BLaER1 (cell line): ENCODE measurements at regions not wholly inside any gene's neighbourhood (a gene's known extent, or its start where the extent isn't known, plus 50 kb on each side); places are given as distances from the start of the nearest gene placed in this dataset.

Source experiments
- H3K27ac ChIP-seq: shearing (Covaris generic); formaldehyde crosslinking; 2 replicates; pipeline ENCODE4 v1.8.1; 2022
- H3K27me3 ChIP-seq: shearing (Covaris generic); formaldehyde crosslinking; 2 replicates; pipeline ENCODE4 v1.8.1; 2022
- H3K36me3 ChIP-seq: shearing (Covaris generic); formaldehyde crosslinking; 2 replicates; pipeline ENCODE4 v1.8.1; 2022
- H3K4me1 ChIP-seq: shearing (Covaris generic); formaldehyde crosslinking; 2 replicates; pipeline ENCODE4 v1.8.1; 2022
- H3K4me2 ChIP-seq: shearing (Covaris generic); formaldehyde crosslinking; 2 replicates; pipeline ENCODE4 v1.8.1; 2022
- H3K4me3 ChIP-seq: shearing (Covaris generic); formaldehyde crosslinking; 2 replicates; pipeline ENCODE4 v1.8.1; 2022
- H3K9ac ChIP-seq: shearing (Covaris generic); formaldehyde crosslinking; 2 replicates; pipeline ENCODE4 v1.8.1; 2022
- H3K9me3 ChIP-seq: shearing (Covaris generic); formaldehyde crosslinking; 2 replicates; pipeline ENCODE4 v1.8.1; 2022
- H4K20me1 ChIP-seq: shearing (Covaris generic); formaldehyde crosslinking; 2 replicates; pipeline ENCODE4 v1.8.1; 2022
- Cebpa-rat ChIP-seq: shearing (Covaris generic); IDR thresholded peaks from 2 replicates; pipeline ENCODE4 v1.8.1; 2022

GRCh38 chr11:33646629-33647028 lies 54.0 kb downstream of the C11orf91 start:
- no peaks in the 10 kb centered on the region for H3K36me3 ChIP-seq
- TF ChIP-seq Cebpa-rat = no peak
- H4K20me1 ChIP-seq = no peaks in the 10 kb centered on the region
- H3K4me1 ChIP-seq = no peaks in the 10 kb centered on the region
- no peak overlapping the region for H3K27ac ChIP-seq
- no peak overlapping the region for H3K9ac ChIP-seq
- H3K27me3 ChIP-seq = no peaks in the 10 kb centered on the region
- H3K4me3 ChIP-seq = no peak overlapping the region
- H3K9me3 ChIP-seq = no peaks in the 10 kb centered on the region
- H3K4me2 ChIP-seq = no peak overlapping the region

GRCh38 chr11:33646168-33646567 lies 54.5 kb downstream of the C11orf91 start:
- H3K4me3 ChIP-seq = no peak overlapping the region

GRCh38 chr11:33645686-33646085 lies 54.9 kb downstream of the C11orf91 start:
- no peak overlapping the region for H3K27ac ChIP-seq

More at GRCh38 chr11:33646168-33646567, 54.5 kb downstream of the C11orf91 start:
- H3K9ac ChIP-seq = no peak overlapping the region
- no peaks in the 10 kb centered on the region for H3K36me3 ChIP-seq
- H3K4me2 ChIP-seq = no peak overlapping the region
- TF ChIP-seq Cebpa-rat = no peak
- no peaks in the 10 kb centered on the region for H4K20me1 ChIP-seq
- no peak overlapping the region for H3K27ac ChIP-seq
- H3K4me1 ChIP-seq = no peaks in the 10 kb centered on the region
- no peaks in the 10 kb centered on the region for H3K27me3 ChIP-seq
- H3K9me3 ChIP-seq = no peaks in the 10 kb centered on the region

GRCh38 chr11:33643167-33643824 lies 57.3 kb downstream of the C11orf91 start:
- no peak overlapping the region for H3K27ac ChIP-seq
- no peaks in the 10 kb centered on the region for H3K9me3 ChIP-seq
- no peaks in the 10 kb centered on the region for H3K27me3 ChIP-seq
- H3K4me1 ChIP-seq = no peaks in the 10 kb centered on the region
- no peak overlapping the region for H3K4me2 ChIP-seq
- no peak overlapping the region for H3K4me3 ChIP-seq
- no peaks in the 10 kb centered on the region for H4K20me1 ChIP-seq
- no peaks in the 10 kb centered on the region for H3K36me3 ChIP-seq
- no peak overlapping the region for H3K9ac ChIP-seq
- TF ChIP-seq Cebpa-rat = no peak

More at GRCh38 chr11:33645686-33646085, 54.9 kb downstream of the C11orf91 start:
- TF ChIP-seq Cebpa-rat = no peak
- H3K9ac ChIP-seq = no peak overlapping the region
- H3K36me3 ChIP-seq = no peaks in the 10 kb centered on the region
- H3K4me1 ChIP-seq = no peaks in the 10 kb centered on the region
- H3K4me2 ChIP-seq = no peak overlapping the region
- H4K20me1 ChIP-seq = no peaks in the 10 kb centered on the region
- no peaks in the 10 kb centered on the region for H3K27me3 ChIP-seq
- no peaks in the 10 kb centered on the region for H3K9me3 ChIP-seq
- no peak overlapping the region for H3K4me3 ChIP-seq

- H3K27ac ChIP-seq = no peak overlapping the region
- no peaks in the 10 kb centered on the region for H3K4me1 ChIP-seq
- H3K27me3 ChIP-seq = no peaks in the 10 kb centered on the region
- H3K36me3 ChIP-seq = no peaks in the 10 kb centered on the region
- H3K9me3 ChIP-seq = no peaks in the 10 kb centered on the region
- H3K9ac ChIP-seq = no peak overlapping the region
- TF ChIP-seq Cebpa-rat = no peak
- H3K4me3 ChIP-seq = no peak overlapping the region
- no peaks in the 10 kb centered on the region for H4K20me1 ChIP-seq
- no peak overlapping the region for H3K4me2 ChIP-seq
Observed at GRCh38 chr11:33642461-33643166, 58.0 kb downstream of the C11orf91 start.

GRCh38 chr11:33640730-33641371 lies 59.8 kb downstream of the C11orf91 start:
- Histone ChIP-seq H4K20me1 (no peaks in the 10 kb centered on the region), H3K36me3 (no peaks in the 10 kb centered on the region), H3K27me3 (no peaks in the 10 kb centered on the region), H3K4me2 (no peak overlapping the region), H3K27ac (no peak overlapping the region), H3K9ac (no peak overlapping the region), H3K4me1 (no peaks in the 10 kb centered on the region), H3K9me3 (no peaks in the 10 kb centered on the region), H3K4me3 (no peak overlapping the region)
- no peak for TF ChIP-seq Cebpa-rat

- no peak overlapping the region for H3K4me2 ChIP-seq
- no peaks in the 10 kb centered on the region for H4K20me1 ChIP-seq
- H3K36me3 ChIP-seq = no peaks in the 10 kb centered on the region
- no peak overlapping the region for H3K9ac ChIP-seq
- no peaks in the 10 kb centered on the region for H3K27me3 ChIP-seq
- no peak overlapping the region for H3K4me3 ChIP-seq
- no peak overlapping the region for H3K27ac ChIP-seq
- no peaks in the 10 kb centered on the region for H3K9me3 ChIP-seq
- H3K4me1 ChIP-seq = no peaks in the 10 kb centered on the region
- no peak for TF ChIP-seq Cebpa-rat
Observed at GRCh38 chr11:33638608-33639007, 62.0 kb downstream of the C11orf91 start.

- Histone ChIP-seq H3K4me1 (no peaks in the 10 kb centered on the region), H3K27ac (no peak overlapping the region), H3K4me2 (no peak overlapping the region), H3K4me3 (no peak overlapping the region), H4K20me1 (no peaks in the 10 kb centered on the region), H3K9ac (no peak overlapping the region), H3K36me3 (no peaks in the 10 kb centered on the region), H3K9me3 (no peaks in the 10 kb centered on the region), H3K27me3 (no peaks in the 10 kb centered on the region)
- no peak for TF ChIP-seq Cebpa-rat
Observed at GRCh38 chr11:33636104-33636503, 64.5 kb downstream of the C11orf91 start.

GRCh38 chr11:33635161-33635560 lies 65.5 kb downstream of the C11orf91 start:
- Histone ChIP-seq H3K4me1 (no peaks in the 10 kb centered on the region), H3K27me3 (no peaks in the 10 kb centered on the region), H3K4me2 (no peak overlapping the region), H3K9ac (no peak overlapping the region), H3K36me3 (no peaks in the 10 kb centered on the region), H3K27ac (no peak overlapping the region), H3K9me3 (no peaks in the 10 kb centered on the region), H4K20me1 (no peaks in the 10 kb centered on the region), H3K4me3 (no peak overlapping the region)
- no peak for TF ChIP-seq Cebpa-rat

GRCh38 chr11:33634291-33634834 lies 66.3 kb downstream of the C11orf91 start:
- no peak overlapping the region for H3K27ac ChIP-seq
- no peak overlapping the region for H3K9ac ChIP-seq
- no peak overlapping the region for H3K4me2 ChIP-seq

More at GRCh38 chr11:33634291-33634834, 66.3 kb downstream of the C11orf91 start:
- no peaks in the 10 kb centered on the region for H3K27me3 ChIP-seq
- no peak overlapping the region for H3K4me3 ChIP-seq
- H3K9me3 ChIP-seq = no peaks in the 10 kb centered on the region
- no peaks in the 10 kb centered on the region for H3K4me1 ChIP-seq
- TF ChIP-seq Cebpa-rat = no peak
- H4K20me1 ChIP-seq = no peaks in the 10 kb centered on the region
- H3K36me3 ChIP-seq = no peaks in the 10 kb centered on the region
